ENCODE measurements at regions not wholly inside any gene's neighbourhood (a gene's known extent, or its start where the extent isn't known, plus 50 kb on each side); places are given as distances from the start of the nearest gene placed in this dataset.
A peak's percentile ranks its signal among the peaks of the same experiment; 100 is the strongest.

DNA sequence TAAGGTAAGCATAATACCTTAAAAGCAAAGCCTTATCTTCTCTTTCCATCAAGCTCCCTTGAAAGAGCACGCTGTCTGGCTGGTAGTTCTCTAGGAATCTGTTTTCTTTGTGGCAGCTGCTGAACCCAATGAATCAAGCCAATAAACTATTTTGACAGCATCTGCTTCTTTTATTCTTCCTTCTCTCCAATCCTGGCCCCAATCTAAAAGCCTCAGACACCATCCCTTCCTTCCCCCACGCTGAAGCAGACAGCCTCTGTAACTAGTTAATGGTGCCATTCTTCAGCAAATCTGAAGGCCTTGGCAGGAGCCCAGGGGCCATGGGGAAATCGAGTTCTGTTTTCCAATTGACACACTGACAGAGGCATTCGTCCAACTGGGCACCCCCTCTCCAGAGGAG, 186.6 kb upstream of the LYZL1 start:
- TF ChIP-seq CTCF (IDR thresholded peaks at IDR 0.05) = no peak
- peak; percentile 44 for TF ChIP-seq POLR2AphosphoS5 (IDR thresholded peaks at IDR 0.05)
- TF ChIP-seq POLR2A (IDR thresholded peaks at IDR 0.05) = no peak
